ENCODE measurements at regions not wholly inside any gene's neighbourhood (a gene's known extent, or its start where the extent isn't known, plus 50 kb on each side); places are given as distances from the start of the nearest gene placed in this dataset.

- TF ChIP-seq, protein P1, sequence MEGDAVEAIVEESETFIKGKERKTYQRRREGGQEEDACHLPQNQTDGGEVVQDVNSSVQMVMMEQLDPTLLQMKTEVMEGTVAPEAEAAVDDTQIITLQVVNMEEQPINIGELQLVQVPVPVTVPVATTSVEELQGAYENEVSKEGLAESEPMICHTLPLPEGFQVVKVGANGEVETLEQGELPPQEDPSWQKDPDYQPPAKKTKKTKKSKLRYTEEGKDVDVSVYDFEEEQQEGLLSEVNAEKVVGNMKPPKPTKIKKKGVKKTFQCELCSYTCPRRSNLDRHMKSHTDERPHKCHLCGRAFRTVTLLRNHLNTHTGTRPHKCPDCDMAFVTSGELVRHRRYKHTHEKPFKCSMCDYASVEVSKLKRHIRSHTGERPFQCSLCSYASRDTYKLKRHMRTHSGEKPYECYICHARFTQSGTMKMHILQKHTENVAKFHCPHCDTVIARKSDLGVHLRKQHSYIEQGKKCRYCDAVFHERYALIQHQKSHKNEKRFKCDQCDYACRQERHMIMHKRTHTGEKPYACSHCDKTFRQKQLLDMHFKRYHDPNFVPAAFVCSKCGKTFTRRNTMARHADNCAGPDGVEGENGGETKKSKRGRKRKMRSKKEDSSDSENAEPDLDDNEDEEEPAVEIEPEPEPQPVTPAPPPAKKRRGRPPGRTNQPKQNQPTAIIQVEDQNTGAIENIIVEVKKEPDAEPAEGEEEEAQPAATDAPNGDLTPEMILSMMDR (tag by site-specific recombination; IDR thresholded peaks at IDR 0.05), result no peak
- TF ChIP-seq ZNF629 (tag by site-specific recombination; IDR thresholded peaks at IDR 0.05) (no peak), GLIS1 (tag by site-specific recombination; IDR thresholded peaks at IDR 0.05) (no peak), SETDB1 (IDR thresholded peaks at IDR 0.05; ENCODE audit: insufficient read length, low read length) (no peak), ZNF776 (tag by site-specific recombination; IDR thresholded peaks at IDR 0.05; ENCODE audit: borderline replicate concordance) (no peak), SP2 (tag by site-specific recombination; IDR thresholded peaks at IDR 0.05) (no peak), ZNF423 (tag by site-specific recombination; IDR thresholded peaks at IDR 0.05) (no peak), ZNF707 (tag by site-specific recombination; IDR thresholded peaks at IDR 0.05) (no peak), ZBTB21 (tag by site-specific recombination; IDR thresholded peaks at IDR 0.05) (no peak), ZNF639 (tag by site-specific recombination; IDR thresholded peaks at IDR 0.05) (no peak), KLF8 (tag by site-specific recombination; IDR thresholded peaks at IDR 0.05) (no peak), ZFP41 (tag by site-specific recombination; IDR thresholded peaks at IDR 0.05; ENCODE audit: borderline replicate concordance) (no peak), ZNF214 (tag by site-specific recombination; IDR thresholded peaks at IDR 0.05; ENCODE audit: borderline replicate concordance) (no peak)
Observed at GRCh38 chr13:105135852-105136615, 1399.4 kb downstream of the EFNB2 start.
